DND-41 (cell line): ENCODE measurements at regions not wholly inside any gene's neighbourhood (a gene's known extent, or its start where the extent isn't known, plus 50 kb on each side); places are given as distances from the start of the nearest gene placed in this dataset.

Experiments used
- ATAC-seq: fragments of 200-7000 bp; cut with Tn5 transposase; 3 replicates; pipeline ENCODE4 v1.9.1; 2021; ENCODE audit warnings: low read depth; ENCODE audit not compliant: insufficient read depth
- DNase-seq: peaks from one replicate; pipeline ENCODE4 v3.0.0-alpha.2; 2020
- H2AFZ ChIP-seq: 2 replicates; pipeline ENCODE4 v1.6.0; 2012; ENCODE audit warnings: low read depth, low read length
- H3K27ac ChIP-seq: 2 replicates; pipeline ENCODE4 v1.5.1; 2012; ENCODE audit warnings: low read length, inconsistent platforms
- H3K27me3 ChIP-seq: fragments of 200-600 bp; sonication (generic); 2 replicates; pipeline ENCODE4 v1.6.0; 2012; ENCODE audit warnings: low read length, mild to moderate bottlenecking, inconsistent platforms; ENCODE audit not compliant: insufficient read depth, poor library complexity
- H3K36me3 ChIP-seq: 2 replicates; pipeline ENCODE4 v1.5.1; 2012; ENCODE audit warnings: low read length, inconsistent platforms; ENCODE audit not compliant: insufficient read depth
- H3K4me1 ChIP-seq: 2 replicates; pipeline ENCODE4 v1.5.1; 2012; ENCODE audit warnings: mild to moderate bottlenecking, low read length; ENCODE audit not compliant: insufficient read depth
- H3K4me2 ChIP-seq: 2 replicates; pipeline ENCODE4 v1.6.0; 2012; ENCODE audit warnings: mild to moderate bottlenecking, moderate library complexity, low read length, inconsistent platforms; ENCODE audit not compliant: insufficient read depth
- H3K4me3 ChIP-seq, 2 experiments: fragments of 200-600 bp in 1 of 2; shearing (Covaris generic) in 1 of 2; 2 replicates each; pipeline ENCODE4 v1.5.1; 2012 to 2016; ENCODE audit warnings: inconsistent platforms in 2 of 2, low read length in 2 of 2, mild to moderate bottlenecking in 2 of 2, low read depth in 1 of 2, moderate library complexity in 1 of 2
- H3K79me2 ChIP-seq: 2 replicates; pipeline ENCODE4 v1.6.0; 2012; ENCODE audit warnings: low read length, inconsistent platforms; ENCODE audit not compliant: insufficient read depth
- H3K9ac ChIP-seq: 2 replicates; pipeline ENCODE4 v1.6.0; 2012; ENCODE audit warnings: low read depth, mild to moderate bottlenecking, inconsistent platforms, low read length, moderate library complexity
- H3K9me3 ChIP-seq: 2 replicates; pipeline ENCODE4 v1.5.1; 2012; ENCODE audit warnings: low read length, moderate library complexity, mild to moderate bottlenecking, inconsistent platforms; ENCODE audit not compliant: insufficient read depth, severe bottlenecking
- H4K20me1 ChIP-seq: 2 replicates; pipeline ENCODE4 v1.6.0; 2012; ENCODE audit warnings: low read length; ENCODE audit not compliant: insufficient read depth
- CTCF ChIP-seq: IDR thresholded peaks from 2 replicates; pipeline ENCODE4 v1.5.1; 2012; ENCODE audit warnings: borderline replicate concordance, low read length, moderate library complexity, mild to moderate bottlenecking; ENCODE audit not compliant: poor library complexity, severe bottlenecking; ENCODE audit errors: extremely low read depth
- EZH2 ChIP-seq: IDR thresholded peaks from 3 replicates; pipeline ENCODE4 v1.6.1; 2012; ENCODE audit warnings: borderline replicate concordance, low read depth, mild to moderate bottlenecking, moderate library complexity, low read length, inconsistent platforms; ENCODE audit not compliant: severe bottlenecking

- no peak overlapping the region for H3K4me2 ChIP-seq
- no peaks in the 10 kb centered on the region for H4K20me1 ChIP-seq
- no peaks in the 10 kb centered on the region for H3K79me2 ChIP-seq
- no peaks in the 10 kb centered on the region for H3K9me3 ChIP-seq
- no peak overlapping the region for H3K9ac ChIP-seq
- no peaks in the 10 kb centered on the region for H3K36me3 ChIP-seq
- H3K27me3 ChIP-seq: no peaks in the 10 kb centered on the region
- DNase-seq (no peak), ATAC-seq (no peak)
- no peaks in the 10 kb centered on the region for H3K4me1 ChIP-seq
- TF ChIP-seq EZH2 (no peak), CTCF (no peak)
- H2AFZ ChIP-seq: no peak overlapping the region
- no peak overlapping the region for H3K4me3 ChIP-seq
- no peak overlapping the region for H3K27ac ChIP-seq
Measured at GRCh38 chr5:167587772-167588437, 703.5 kb upstream of the WWC1 start.

GRCh38 chr5:167592114-167592513, 699.3 kb upstream of the WWC1 start:
- Histone ChIP-seq H4K20me1 (no peaks in the 10 kb centered on the region), H3K27ac (no peak overlapping the region), H3K36me3 (no peaks in the 10 kb centered on the region), H3K9me3 (no peaks in the 10 kb centered on the region), H3K79me2 (no peaks in the 10 kb centered on the region), H3K9ac (no peak overlapping the region), H3K4me2 (no peak overlapping the region), H3K27me3 (no peaks in the 10 kb centered on the region), H2AFZ (no peak overlapping the region), H3K4me3 (no peak overlapping the region), H3K4me1 (no peaks in the 10 kb centered on the region)
- no peak for ATAC-seq
- no peak for DNase-seq
- TF ChIP-seq CTCF: no peak
- TF ChIP-seq EZH2: no peak

- DNase-seq: no peak
- no peak overlapping the region for H3K4me3 ChIP-seq
- no peak for ATAC-seq
- no peaks in the 10 kb centered on the region for H3K9me3 ChIP-seq
- no peak overlapping the region for H3K4me2 ChIP-seq
- TF ChIP-seq CTCF (no peak), EZH2 (no peak)
- no peak overlapping the region for H3K9ac ChIP-seq
- no peaks in the 10 kb centered on the region for H3K79me2 ChIP-seq
- H4K20me1 ChIP-seq: no peaks in the 10 kb centered on the region
- H3K27me3 ChIP-seq: no peaks in the 10 kb centered on the region
- H3K4me1 ChIP-seq: no peaks in the 10 kb centered on the region
- H3K36me3 ChIP-seq: no peaks in the 10 kb centered on the region
- no peak overlapping the region for H3K27ac ChIP-seq
- H2AFZ ChIP-seq: no peak overlapping the region
Measured at GRCh38 chr5:167593329-167594060, 698.0 kb upstream of the WWC1 start.
